Hematopoietic multipotent progenitor cell treated with erythropoietin and hydrocortisone succinate and interleukin-3 and kit ligand, for 15 days (in vitro differentiated cells): ENCODE measurements at regions not wholly inside any gene's neighbourhood (a gene's known extent, or its start where the extent isn't known, plus 50 kb on each side); places are given as distances from the start of the nearest gene placed in this dataset.

ENCODE experiments used
- DNase-seq: peaks from one replicate; pipeline ENCODE4 v3.0.0-alpha.2; 2015; ENCODE audit warnings: low spot score

DNA sequence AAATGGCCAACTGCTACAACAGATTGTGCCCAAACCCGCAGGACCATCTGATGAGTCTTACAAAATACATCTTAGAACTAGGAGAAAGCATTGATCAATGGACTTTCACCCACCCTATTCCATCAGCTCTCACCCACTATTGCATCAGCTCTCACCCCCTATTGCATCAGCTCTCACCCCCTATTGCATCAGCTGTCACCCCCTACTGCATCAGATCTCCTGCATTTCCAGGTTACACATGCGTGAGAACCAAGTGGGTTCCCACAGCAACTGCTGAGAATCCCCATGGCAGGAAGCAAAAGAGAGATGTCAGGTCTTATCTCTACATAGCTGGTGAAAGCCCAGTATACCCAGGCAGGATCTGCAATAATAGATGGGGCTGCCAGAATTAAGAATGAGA lies 533.5 kb downstream of the LTN1 start:
- DNase-seq, result no peak

DNA sequence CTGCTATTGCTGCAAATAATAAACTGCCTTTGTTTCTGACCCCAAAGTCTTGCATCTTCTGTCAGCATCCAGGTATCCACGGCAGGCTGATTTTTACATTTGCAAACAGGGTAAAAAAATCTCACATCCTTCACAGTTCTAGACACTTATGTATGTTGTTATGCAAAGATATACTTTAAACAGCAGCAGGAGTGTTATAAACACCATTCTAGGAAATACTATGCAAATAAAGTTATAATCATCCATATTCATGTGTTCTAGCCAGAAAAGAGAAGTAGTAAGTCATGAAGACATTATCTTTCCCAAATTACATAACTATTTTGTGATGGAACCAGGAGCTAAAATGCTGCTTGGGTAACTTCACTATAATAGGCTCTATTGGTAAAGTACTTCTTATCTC lies 534.2 kb downstream of the LTN1 start:
- DNase-seq, result no peak

DNA sequence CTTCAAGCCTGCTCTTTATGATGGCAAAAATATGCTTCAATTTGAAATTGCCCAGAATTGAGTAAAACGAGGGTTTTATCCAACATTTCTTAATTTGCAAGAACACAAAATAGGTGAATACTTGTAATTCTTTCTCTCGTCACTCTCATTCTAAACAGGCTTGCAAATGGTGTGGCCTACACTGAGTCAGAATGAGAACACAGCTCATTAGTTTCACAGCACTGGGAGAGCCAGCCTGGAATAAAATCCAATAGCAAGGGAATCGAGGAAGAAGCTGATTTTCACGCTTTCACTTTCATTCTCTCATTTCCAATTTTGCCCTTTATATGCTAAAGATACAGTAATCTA lies 537.5 kb downstream of the LTN1 start:
- DNase-seq, result no peak

DNA sequence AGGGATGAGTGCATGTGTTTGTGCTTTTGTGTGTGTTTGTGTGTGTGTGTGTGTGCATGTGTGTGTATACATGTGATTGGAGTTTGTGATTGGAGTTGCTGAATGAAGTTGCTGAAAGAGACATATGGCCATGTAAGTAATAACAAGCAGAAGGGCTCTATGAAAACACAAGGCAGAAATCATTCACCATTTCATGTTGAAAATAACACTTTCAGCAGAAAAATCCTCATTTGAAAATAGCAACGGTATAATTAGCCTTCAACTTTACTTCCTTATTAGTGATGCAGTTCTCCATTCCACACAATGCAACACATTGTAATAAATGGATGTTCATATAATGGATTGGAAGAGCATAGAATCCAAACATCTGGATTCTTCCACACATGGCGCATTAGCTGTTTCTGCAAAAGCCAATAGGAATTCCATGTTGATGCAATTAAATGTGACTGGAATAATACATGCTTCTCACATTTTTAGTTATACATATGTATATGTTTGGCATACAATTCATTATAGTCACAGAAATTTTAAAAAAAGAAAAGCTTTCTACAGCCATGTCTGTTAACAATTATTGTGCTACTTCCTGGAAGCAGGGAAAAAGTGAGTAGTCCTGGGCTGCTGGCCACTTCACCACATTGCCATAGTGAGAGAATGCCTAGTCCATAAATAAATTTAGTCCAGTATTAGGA lies 538.0 kb downstream of the LTN1 start:
- no peak for DNase-seq

DNA sequence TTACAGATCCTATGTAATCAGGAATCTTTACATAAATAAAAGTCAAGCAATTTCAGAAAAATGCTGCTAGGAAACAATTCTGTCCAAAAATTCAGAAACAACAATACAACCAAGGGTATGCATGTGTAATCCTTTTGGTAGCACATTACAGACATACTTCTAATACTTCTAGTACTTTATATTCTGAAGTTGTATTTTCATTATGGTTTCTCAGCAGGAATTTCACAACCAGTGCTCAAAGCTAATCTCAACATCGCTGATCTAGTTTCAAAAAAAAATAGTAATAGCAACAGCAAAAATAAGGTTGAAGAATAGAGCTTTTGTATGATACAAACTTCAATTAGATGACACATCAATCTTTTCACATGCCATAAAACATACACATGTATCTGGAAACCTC lies 545.2 kb downstream of the LTN1 start:
- DNase-seq, result no peak

DNA sequence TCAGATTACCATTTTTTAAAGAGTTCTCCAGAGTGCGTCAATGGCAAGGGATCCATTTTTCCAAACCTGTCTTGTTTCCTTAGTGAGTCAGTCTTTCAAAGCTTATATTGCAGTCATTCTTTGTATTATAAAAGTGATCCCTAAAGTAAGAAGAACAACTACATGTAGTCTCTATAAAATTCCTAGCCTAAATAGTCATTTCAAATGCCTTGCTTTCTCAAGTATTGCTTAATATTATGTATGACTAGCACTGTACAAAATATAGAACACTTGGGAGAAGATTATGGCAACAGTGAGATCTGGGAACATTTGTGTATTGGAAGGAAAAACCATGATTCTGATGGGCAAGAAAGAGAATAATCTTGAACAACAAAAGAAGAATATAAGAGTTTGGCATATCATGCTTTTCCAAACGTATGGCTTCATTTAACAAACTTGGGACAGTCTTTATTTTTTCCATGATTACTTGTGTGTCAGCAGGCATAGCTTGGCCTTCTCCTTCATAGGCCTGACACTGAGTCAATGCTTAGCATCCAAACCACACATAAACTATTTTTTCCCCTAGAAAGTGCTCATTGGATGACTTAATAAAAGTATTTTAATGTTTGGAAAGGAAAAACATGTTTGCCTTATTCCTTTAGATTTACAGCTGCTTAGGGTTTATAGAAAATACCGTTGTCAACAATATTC lies 547.4 kb downstream of the LTN1 start:
- DNase-seq, result no peak

DNA sequence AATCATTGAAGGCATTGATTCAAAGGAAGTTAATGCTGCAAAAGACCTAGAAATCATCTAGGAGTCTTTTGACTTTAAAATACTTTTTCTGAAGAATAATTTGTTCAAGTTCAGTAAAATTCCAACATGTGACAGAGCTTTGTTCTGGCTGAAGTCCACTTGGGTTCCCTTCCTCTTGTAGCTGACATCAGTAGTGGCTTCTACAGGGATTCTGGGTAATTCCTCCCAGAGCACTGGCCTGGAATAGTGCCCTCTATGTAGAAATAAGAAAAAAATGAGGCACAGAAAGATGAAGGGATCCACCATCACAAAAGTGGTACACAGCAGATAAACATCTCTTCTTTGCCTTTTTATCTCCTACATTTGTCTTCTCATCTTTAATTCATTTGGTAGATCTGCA lies 548.1 kb downstream of the LTN1 start:
- no peak for DNase-seq

DNA sequence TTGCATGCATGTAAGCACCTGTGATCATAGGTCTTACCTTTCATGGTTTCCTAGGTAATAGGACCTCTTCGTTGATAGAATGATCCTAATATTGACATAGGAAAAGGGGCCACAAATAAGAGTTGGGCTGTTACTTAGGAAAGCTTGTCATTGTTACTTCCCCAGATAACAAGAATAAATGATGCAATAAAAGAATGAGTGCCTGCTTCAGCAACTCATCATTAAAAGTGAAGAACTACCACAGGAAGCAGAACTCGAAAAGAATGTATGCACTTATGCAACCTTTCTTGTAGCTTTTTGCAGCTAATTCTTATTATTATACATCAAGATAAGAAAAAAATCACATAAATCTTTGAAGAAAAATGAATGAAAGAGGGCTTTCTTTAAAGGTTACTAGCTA lies 548.6 kb downstream of the LTN1 start:
- DNase-seq, result no peak

DNA sequence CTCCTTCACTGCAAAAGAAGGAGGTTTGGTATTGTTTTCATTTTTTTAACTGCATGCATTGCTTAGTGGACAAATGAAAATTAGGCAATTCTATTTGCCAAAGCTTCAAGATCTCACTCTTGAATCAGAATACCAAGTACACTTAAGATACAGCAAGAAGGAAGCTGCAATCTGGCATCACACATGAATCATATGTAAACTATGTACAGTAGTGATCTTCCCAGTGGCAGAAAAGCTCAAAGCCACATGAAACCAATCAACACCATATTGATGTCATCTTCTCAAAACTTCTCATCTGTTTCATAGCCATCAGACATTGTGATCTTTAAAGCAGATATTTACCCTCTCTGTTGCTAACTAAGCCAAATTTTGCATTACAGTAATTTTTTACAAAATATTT lies 550.1 kb downstream of the LTN1 start:
- no peak for DNase-seq

DNA sequence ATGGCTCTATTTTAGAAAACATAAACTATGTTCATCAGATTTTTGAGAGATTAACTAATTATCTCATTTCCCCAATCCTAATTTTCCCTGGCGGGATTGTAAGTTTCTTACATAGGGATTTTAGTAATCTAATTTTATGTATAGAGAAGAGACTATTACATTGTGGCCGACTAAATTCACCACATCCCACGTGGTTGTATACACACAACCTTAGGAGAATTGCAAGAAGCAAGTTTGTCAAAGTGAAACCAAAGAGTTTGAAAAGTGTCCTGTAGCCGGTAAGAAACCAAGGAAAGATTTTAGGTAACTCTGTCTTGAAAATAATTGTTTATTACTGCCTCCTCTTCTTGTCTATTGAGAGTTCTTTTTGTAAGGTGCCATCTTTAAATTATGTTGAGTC lies 550.6 kb downstream of the LTN1 start:
- no peak for DNase-seq

DNA sequence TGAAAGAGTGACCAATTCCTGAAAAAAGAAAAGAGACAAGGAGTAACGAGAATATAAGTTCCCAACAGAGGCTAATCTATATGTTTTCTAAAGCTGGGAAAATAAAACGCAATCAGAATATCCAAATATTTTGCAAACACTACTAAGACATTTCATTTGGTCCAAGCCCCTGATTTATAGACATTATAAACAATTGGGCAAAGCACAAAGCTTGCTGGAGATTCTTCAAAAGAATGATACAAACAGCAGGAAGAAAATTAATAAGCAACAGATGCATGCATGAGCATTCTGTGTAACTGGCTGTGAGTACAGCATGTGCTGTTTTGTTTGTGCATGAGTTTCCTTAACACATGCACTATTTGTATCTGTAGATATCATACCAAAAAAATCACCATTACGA lies 552.9 kb downstream of the LTN1 start:
- no peak for DNase-seq

DNA sequence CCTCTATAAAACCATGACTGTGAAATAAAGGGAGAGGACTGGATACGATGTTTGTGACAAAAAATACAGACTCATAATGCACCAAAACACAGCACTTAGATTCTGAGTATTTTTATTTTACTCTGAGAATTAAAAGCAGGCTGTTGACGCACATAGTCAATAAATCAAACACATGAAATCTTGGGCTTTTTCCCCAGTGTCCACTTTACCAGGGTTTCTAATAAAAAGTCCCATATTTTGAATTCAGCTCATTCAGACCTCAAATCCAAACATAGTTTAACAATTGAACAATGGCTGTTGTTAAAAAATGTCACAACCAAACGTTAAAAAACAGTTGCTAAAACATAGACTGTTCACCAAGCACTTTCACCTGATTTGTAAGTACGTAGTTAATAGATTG lies 553.4 kb downstream of the LTN1 start:
- DNase-seq, result no peak

DNA sequence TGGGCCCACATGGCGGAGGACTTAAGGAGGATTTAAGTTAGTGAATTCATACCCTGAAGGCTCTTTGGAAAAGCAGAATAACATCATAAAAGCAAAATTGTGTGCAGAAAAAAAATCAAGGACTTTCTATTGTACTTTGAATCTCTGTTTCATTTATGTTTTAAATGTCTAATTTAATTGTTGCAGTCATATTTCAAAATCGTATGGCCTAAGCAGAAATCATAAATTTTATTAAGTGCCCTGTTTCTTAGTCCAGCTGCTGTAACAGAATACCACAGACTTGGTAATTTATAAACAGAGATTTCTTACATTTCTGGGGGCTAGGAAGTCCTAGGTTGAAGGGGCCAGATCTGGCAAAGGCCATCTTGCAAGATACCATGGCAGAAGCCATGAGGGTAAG lies 555.6 kb downstream of the LTN1 start:
- DNase-seq, result no peak

DNA sequence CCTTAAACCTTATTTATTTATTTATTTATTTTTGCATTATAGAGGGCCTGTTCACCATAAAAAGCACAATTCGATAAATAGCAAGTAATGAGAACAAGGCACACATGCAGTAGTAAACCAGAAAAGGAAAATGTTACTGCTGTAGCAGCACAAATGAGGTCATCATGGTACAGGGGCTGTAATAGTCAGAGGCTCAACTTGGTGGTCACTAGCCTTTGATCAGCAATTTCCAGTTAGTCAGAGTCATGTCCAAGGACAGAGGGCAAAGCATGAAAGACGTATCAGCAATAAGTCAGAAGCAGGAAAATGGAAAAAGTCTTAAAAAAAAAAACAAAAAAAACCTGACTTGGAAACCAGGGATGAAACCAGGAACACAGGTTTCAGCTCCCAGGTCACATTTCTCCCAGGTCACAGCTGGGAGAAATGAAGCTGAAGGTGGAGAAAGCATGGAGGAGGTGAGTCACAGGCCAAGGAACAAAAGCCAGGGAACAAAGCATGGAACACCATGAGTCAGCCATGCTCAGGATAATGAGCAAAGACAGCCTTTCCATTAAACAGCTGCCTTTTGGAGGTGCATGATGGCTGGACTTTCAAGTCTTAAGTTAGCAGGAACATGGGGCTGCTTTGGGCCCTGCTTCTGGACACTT lies 556.3 kb downstream of the LTN1 start:
- no peak for DNase-seq

DNA sequence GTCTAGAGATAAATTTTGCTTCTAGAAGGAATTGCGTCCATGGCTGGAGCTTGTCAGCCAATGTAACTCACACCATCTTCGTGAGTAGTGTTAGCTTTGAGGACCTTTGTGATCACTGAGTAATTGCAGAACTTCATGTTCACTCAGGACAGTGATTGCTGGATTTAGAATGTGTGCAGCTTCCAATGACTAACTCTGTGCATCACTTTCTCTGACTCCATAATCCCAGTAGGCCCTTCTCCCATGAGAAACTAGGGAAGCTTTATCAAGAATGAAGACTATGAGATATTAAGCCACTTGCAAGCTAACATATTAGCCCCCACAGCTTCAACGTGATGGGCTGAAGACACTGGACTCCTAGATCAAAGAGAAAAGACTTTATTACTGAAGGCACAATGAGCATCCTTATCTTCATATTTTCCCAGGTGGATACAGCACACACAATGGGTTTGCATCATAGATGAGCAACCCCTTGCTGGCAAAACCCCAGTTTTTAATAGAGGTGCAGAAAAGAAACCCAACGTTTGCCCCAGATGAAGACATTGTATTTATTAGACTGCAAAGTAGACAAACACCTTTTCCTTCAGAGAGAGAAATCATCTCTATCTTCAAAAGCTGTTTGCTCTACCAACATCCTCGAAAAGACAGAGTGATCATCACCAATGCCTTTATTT lies 561.0 kb downstream of the LTN1 start:
- DNase-seq, result no peak

DNA sequence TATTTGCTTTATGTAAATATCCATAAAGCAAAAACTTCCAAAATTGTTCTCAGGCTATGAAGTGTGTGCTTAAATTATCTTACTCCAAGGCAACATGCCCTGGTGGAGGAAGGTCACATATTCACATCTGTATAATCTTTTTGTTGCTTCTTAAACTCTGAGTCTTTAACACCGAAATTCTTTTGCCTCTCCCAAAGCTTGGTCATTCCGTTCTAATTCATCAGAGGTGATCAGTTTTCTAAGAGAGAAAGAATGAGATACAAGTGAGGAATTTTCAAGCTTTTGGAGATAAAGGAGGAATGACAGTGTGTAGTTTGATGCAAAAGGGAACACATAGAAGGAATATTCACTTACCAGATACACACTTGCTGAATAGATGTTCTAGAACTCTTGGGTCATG lies 561.7 kb downstream of the LTN1 start:
- no peak for DNase-seq

DNA sequence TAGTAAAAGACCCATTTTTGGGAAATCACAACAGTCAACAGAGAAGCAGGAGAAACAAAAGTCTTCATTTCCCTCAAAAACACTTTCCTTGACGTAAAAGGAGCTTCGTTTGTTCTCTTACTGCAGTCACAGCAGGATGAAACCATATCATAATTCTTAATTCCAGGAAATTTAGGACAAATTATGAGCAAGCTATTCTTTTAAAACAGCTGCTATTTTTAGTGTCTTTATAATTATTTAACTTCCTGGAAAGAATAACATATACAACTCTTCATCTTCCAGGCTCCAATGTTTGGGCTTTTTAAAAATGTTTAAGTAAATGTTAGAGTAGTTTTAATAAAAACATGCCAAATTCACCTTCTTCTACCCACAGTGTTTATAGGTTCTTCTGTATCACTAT lies 563.5 kb downstream of the LTN1 start:
- no peak for DNase-seq

DNA sequence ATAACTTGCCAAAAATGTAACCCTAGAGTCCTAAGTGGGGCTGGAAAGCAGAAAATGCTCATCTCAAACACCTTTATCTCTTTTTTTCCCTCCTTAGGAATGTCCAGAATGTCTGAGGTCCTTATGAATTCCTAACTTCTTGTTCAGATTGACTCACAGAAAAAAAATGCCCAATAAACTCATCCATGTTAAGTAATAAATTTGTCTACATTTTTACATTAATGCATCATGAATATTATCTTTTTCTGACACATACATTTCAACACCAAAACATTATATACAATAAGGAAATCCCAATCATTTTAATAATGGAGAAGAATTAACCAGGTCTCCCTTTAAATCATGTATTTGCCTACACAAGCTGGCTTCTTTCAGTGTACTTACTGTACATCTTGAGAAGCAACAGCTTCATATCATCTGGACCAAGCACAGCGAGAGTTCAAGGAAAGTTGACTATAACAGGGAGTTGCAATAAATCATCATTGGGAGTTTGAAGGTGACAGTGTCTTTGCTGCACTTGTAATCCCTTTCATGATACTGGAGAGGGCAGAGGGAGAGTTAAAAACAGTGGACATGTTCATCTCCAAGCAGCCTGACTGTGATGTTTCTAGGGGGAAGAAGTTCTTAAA lies 565.2 kb downstream of the LTN1 start:
- no peak for DNase-seq

DNA sequence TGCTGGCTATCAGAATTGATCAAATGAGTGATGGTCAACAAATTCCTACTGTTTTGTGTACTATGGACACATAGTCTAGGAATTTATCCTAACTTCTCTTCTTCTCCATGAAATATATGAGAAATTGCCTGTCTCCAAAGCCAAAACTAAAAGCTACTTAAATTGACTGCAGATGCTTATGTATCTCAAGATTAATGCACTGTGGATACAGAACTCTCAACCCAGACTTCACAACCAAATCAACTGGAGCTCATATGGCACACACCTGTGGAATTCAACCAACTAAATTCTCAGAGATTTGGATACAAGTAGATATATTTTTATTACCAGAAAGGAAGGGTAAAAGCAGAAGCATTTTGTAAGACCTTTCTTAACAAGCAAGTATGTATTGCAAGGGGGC lies 566.1 kb downstream of the LTN1 start:
- no peak for DNase-seq

DNA sequence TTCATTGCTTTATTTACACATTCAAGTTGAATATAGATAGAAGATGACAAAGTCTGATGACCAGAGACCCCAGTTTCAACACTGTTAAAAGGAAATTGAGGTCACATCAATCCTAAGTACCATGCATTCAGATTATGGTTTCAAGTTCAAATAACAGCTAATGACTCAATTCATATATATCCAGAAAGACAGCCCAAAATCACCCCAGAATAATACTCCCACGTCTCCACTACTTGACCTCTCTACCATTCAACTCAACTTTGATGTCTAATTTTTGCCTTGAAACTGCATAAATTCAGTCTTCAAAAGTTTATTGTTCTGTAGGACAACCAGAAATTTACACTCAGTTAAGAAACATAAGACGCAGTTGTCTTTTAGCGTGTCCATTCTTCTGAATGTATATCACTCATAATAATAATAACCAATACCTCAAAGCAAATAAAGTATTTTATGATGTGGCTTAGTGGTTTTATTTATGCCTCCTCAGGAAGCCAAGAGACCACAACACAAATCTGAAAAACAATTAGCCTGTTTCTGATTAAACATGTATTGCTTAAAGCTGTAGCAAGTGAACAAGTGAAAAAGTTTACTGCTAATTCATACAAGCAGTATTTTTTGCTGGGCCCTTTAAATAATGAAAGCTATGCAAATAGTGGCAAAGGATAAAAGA lies 569.0 kb downstream of the LTN1 start:
- DNase-seq, result no peak

DNA sequence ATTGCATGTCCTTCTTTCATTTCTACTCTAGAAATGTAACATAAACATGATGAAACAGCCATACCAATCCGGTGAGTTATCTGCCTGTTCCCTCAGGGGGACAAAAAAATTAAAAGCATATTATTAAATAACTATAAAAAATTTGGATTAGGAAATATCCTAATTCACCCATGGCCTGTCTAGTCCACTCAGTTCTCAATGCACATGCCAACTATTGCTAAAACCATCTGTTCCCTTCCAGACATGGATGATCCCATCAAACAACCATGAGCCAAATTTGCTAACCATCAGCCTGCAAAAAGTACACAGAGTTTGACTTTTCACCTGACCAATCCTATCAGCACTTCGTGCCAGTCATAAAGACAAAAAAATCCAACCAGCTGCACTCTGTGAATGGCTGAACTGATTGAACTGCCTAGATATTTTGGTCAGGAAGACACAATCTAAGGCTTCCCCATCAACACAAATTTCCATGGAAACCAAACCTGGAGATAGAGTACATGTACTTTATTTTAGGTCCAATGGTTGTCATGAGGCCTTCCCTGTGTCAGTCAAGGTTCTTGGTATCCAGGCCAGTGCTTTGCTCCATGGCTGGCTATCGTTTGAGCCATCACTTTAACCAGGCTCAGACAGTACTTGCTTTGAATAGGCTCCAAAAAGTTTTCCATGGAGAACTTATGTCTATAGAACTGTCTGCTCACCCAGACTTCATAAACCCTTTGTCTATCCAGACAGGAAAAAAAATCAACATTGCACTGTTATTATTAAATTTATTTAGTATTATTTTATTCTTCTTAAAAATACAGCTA lies 570.8 kb downstream of the LTN1 start:
- no peak for DNase-seq
